H1 (cell line): ENCODE measurements at regions not wholly inside any gene's neighbourhood (a gene's known extent, or its start where the extent isn't known, plus 50 kb on each side); places are given as distances from the start of the nearest gene placed in this dataset.

Experiments
- CTCF ChIA-PET: fragments of 300-600 bp; sonication (Branson Sonifier 250); formaldehyde crosslinking; loops from one replicate; lab custom pipeline; 2021; ENCODE audit not compliant: partially characterized antibody; lab: Charles Lee
- POLR2A ChIA-PET: fragments of 300-600 bp; sonication (Branson Sonifier 250); formaldehyde crosslinking; loops from one replicate; lab custom pipeline; 2021; ENCODE audit warnings: inconsistent platforms; ENCODE audit not compliant: partially characterized antibody; lab: Charles Lee
- DNase-seq, 2 experiments: peaks; one replicate each; pipeline versions ENCODE4 v3.0.0 to v3.0.0-alpha.2; 2010 to 2022; ENCODE audit warnings: low spot score in 2 of 2, low read depth in 1 of 2, mixed read lengths in 1 of 2
- FAIRE-seq: peaks from 2 replicates; lab custom pipeline; 2011; peaks lifted over from hg19 to GRCh38; lab: Jason Lieb, UNC
- H2AFZ ChIP-seq: 2 replicates; pipeline ENCODE4 v1.8.1; 2012; ENCODE audit warnings: low read length, inconsistent platforms
- H2AK5ac ChIP-seq: 2 replicates; pipeline ENCODE4 v1.6.1; 2013; ENCODE audit warnings: low read depth, low read length
- H2BK120ac ChIP-seq: replicated peaks from 2 replicates; pipeline ENCODE3; 2013; ENCODE audit warnings: low read depth, low read length, inconsistent platforms
- H2BK12ac ChIP-seq: 2 replicates; pipeline ENCODE4 v1.6.1; 2013; ENCODE audit warnings: low read depth, low read length
- H2BK15ac ChIP-seq: 2 replicates; pipeline ENCODE4 v1.6.1; 2013; ENCODE audit warnings: low read length
- H2BK20ac ChIP-seq: 2 replicates; pipeline ENCODE4 v1.6.1; 2013; ENCODE audit warnings: low read length
- H2BK5ac ChIP-seq: 2 replicates; pipeline ENCODE4 v1.6.1; 2013; ENCODE audit warnings: low read depth, low read length
- H3K14ac ChIP-seq: 2 replicates; pipeline ENCODE4 v1.6.1; 2013; ENCODE audit warnings: inconsistent platforms; ENCODE audit not compliant: insufficient read length
- H3K18ac ChIP-seq: 2 replicates; pipeline ENCODE4 v1.6.1; 2013; ENCODE audit warnings: low read length; ENCODE audit errors: extremely low read depth
- H3K23ac ChIP-seq: 2 replicates; pipeline ENCODE4 v1.6.1; 2013; ENCODE audit warnings: inconsistent platforms; ENCODE audit not compliant: insufficient read length
- H3K23me2 ChIP-seq: 2 replicates; pipeline ENCODE4 v1.6.1; 2013; ENCODE audit warnings: low read depth, low read length
- H3K27ac ChIP-seq: 2 replicates; pipeline ENCODE4 v1.6.1; 2011; ENCODE audit warnings: low read depth, low read length, inconsistent platforms
- H3K27me3 ChIP-seq, 4 experiments: replicated peaks in 1 of 4; 1 replicate in 1 of 4; 2 replicates in 3 of 4; pipeline versions ENCODE4 v1.6.1 to v1.8.1; 2011 to 2013; ENCODE audit warnings: low read length in 3 of 4, mild to moderate bottlenecking in 3 of 4, inconsistent platforms in 2 of 4, mixed read lengths in 2 of 4, moderate library complexity in 1 of 4; ENCODE audit not compliant: control insufficient read depth in 3 of 4, insufficient read depth in 3 of 4; ENCODE audit errors: extremely low read depth in 1 of 4
- H3K36me3 ChIP-seq, 4 experiments: 2 replicates each; pipeline versions ENCODE4 v1.6.1 to v1.8.1; 2011 to 2013; ENCODE audit warnings: mild to moderate bottlenecking in 4 of 4, low read length in 3 of 4, moderate library complexity in 2 of 4, control low read depth in 1 of 4, inconsistent platforms in 1 of 4; ENCODE audit not compliant: insufficient read depth in 4 of 4, control insufficient read depth in 2 of 4
- H3K4ac ChIP-seq: replicated peaks from 2 replicates; pipeline ENCODE3; 2013; ENCODE audit warnings: low read length, low read depth, mixed read lengths, inconsistent platforms; ENCODE audit not compliant: insufficient read length
- H3K4me1 ChIP-seq, 4 experiments: replicated peaks in 1 of 4; 1 replicate in 1 of 4; 2 replicates in 3 of 4; pipeline versions ENCODE4 v1.6.1 to v1.8.1; 2011 to 2013; ENCODE audit warnings: low read length in 3 of 4, inconsistent platforms in 2 of 4, mixed read lengths in 1 of 4; ENCODE audit not compliant: insufficient read depth in 4 of 4, control insufficient read depth in 3 of 4
- H3K4me2 ChIP-seq, 2 experiments: 2 replicates each; pipeline versions ENCODE4 v1.6.1 to v1.8.1; 2011 to 2013; ENCODE audit warnings: low read depth in 2 of 2, low read length in 2 of 2, control low read depth in 1 of 2, inconsistent platforms in 1 of 2, mild to moderate bottlenecking in 1 of 2; ENCODE audit not compliant: insufficient read depth in 1 of 2
- H3K4me3 ChIP-seq, 4 experiments: fragments of 200-600, 300-600 bp in 1 of 4; sonication (generic), shearing (Covaris generic), sonication (Bioruptor Twin) in 1 of 4; 2 replicates each; pipeline versions ENCODE4 v1.5.1 to v1.8.1; 2011 to 2016; ENCODE audit warnings: low read length in 4 of 4, low read depth in 3 of 4, control low read depth in 2 of 4, inconsistent platforms in 2 of 4, mild to moderate bottlenecking in 2 of 4, mixed read lengths in 1 of 4, moderate library complexity in 1 of 4; ENCODE audit not compliant: insufficient read depth in 2 of 4; ENCODE audit errors: extremely low read depth in 1 of 4
- H3K56ac ChIP-seq: replicated peaks from 2 replicates; pipeline ENCODE3; 2013; ENCODE audit warnings: low read depth, mild to moderate bottlenecking, mixed read lengths, low read length, inconsistent platforms; ENCODE audit not compliant: insufficient read length
- H3K79me1 ChIP-seq: 2 replicates; pipeline ENCODE4 v1.6.1; 2013; ENCODE audit warnings: low read depth, low read length, control low read depth
- H3K79me2 ChIP-seq, 2 experiments: 2 replicates each; pipeline versions ENCODE4 v1.6.1 to v1.8.1; 2012 to 2013; ENCODE audit warnings: low read length in 2 of 2, mild to moderate bottlenecking in 2 of 2, inconsistent platforms in 1 of 2; ENCODE audit not compliant: insufficient read depth in 2 of 2, control insufficient read depth in 1 of 2
- H3K9ac ChIP-seq, 4 experiments: replicated peaks in 1 of 4; 1 replicate in 1 of 4; 2 replicates in 3 of 4; pipeline versions ENCODE4 v1.6.1 to v1.8.1; 2011 to 2013; ENCODE audit warnings: low read depth in 3 of 4, low read length in 3 of 4, control low read depth in 2 of 4, mild to moderate bottlenecking in 2 of 4, moderate library complexity in 2 of 4, inconsistent platforms in 1 of 4; ENCODE audit errors: extremely low read depth in 1 of 4
- H3K9me3 ChIP-seq, 2 experiments: 2 replicates each; pipeline versions ENCODE4 v1.6.1 to v1.8.1; 2012 to 2013; ENCODE audit warnings: mild to moderate bottlenecking in 2 of 2, moderate library complexity in 2 of 2, control low read depth in 1 of 2, inconsistent platforms in 1 of 2, low read depth in 1 of 2, low read length in 1 of 2, mixed read lengths in 1 of 2; ENCODE audit not compliant: insufficient read depth in 2 of 2
- H4K20me1 ChIP-seq, 2 experiments: replicated peaks in 1 of 2; 2 replicates each; pipeline versions ENCODE3 to v1.8.1; 2011 to 2013; ENCODE audit warnings: inconsistent platforms in 2 of 2, low read length in 2 of 2, mild to moderate bottlenecking in 1 of 2; ENCODE audit not compliant: insufficient read depth in 2 of 2, control insufficient read depth in 1 of 2
- H4K5ac ChIP-seq: 2 replicates; pipeline ENCODE4 v1.6.1; 2013; ENCODE audit warnings: low read length, low read depth, mixed read lengths, inconsistent platforms; ENCODE audit not compliant: insufficient read length
- H4K8ac ChIP-seq: 2 replicates; pipeline ENCODE4 v1.8.0; 2013; ENCODE audit warnings: mild to moderate bottlenecking, moderate library complexity, low read length, inconsistent platforms; ENCODE audit not compliant: insufficient read depth; ENCODE audit errors: extremely low read depth
- H4K91ac ChIP-seq: replicated peaks from 2 replicates; pipeline ENCODE3; 2013; ENCODE audit warnings: low read length, mixed read lengths, inconsistent platforms; ENCODE audit not compliant: insufficient read length
- CREB1 ChIP-seq: IDR thresholded peaks from 2 replicates; pipeline ENCODE4 v1.6.1; 2012; ENCODE audit warnings: inconsistent platforms
- EGR1 ChIP-seq: IDR thresholded peaks from 2 replicates; pipeline ENCODE4 v1.6.1; 2011; ENCODE audit warnings: low read depth, low read length, borderline replicate concordance
- RBBP5 ChIP-seq: IDR thresholded peaks from 2 replicates; pipeline ENCODE4 v1.7.1; 2012; ENCODE audit warnings: low read depth, mild to moderate bottlenecking, inconsistent platforms, low read length, moderate library complexity, borderline replicate concordance
- SIN3A ChIP-seq, 2 experiments: IDR thresholded peaks in 1 of 2; conservative IDR thresholded peaks in 1 of 2; 2 replicates each; pipeline ENCODE4 v1.6.1; 2011 to 2012; ENCODE audit warnings: low read length in 2 of 2, improper control_type of control experiment in 1 of 2, low read depth in 1 of 2, mild to moderate bottlenecking in 1 of 2
- SP4 ChIP-seq: IDR thresholded peaks from 2 replicates; pipeline ENCODE4 v1.6.1; 2012; ENCODE audit warnings: low read length, inconsistent platforms
- WGBS, 2 experiments: shearing (Covaris generic) in 1 of 2; methylation state at CpG; one replicate each; pipeline versions ENCODE4 v1.1.6 to v1.1.7; 2013 to 2015; ENCODE audit warnings: low lambda C conversion rate in 2 of 2, mixed read lengths in 2 of 2, inconsistent platforms in 1 of 2, low coverage in 1 of 2, missing lambda C conversion rate in 1 of 2; ENCODE audit not compliant: insufficient replicate concordance in 2 of 2, insufficient coverage in 1 of 2, insufficient read length in 1 of 2; ENCODE audit errors: extremely low coverage in 1 of 2, missing lambda C conversion rate in 1 of 2; 5-methylcytosine and 5-hydroxymethylcytosine counted together

GRCh38 chr3:156615592-156616173, 58.7 kb upstream of the TIPARP start:
- H3K4ac ChIP-seq: no peak overlapping the region
- no peaks in the 10 kb centered on the region; a peak in 1 of 7 replicates for H3K4me1 ChIP-seq
- no peak overlapping the region for H3K18ac ChIP-seq
- no peak overlapping the region for H2BK15ac ChIP-seq
- POLR2A ChIA-PET: interaction anchor here (1.7 to 2.1 kb wide), 2 partner anchors 10 to 61 kb away, joined by 4 to 6 read pairs; partner anchors contain the start of gene SSR3
- no peak overlapping the region for H4K91ac ChIP-seq
- H2BK120ac ChIP-seq: no peak overlapping the region
- no peaks in the 10 kb centered on the region for H3K79me1 ChIP-seq
- H3K23me2 ChIP-seq: no peaks in the 10 kb centered on the region
- 89% methylated on average over 1 of the region's 1 CpG; no CpG with 5 or more reads in 1 of the 2 experiments for WGBS, 2 experiments
- CTCF ChIA-PET: interaction anchor here (1.0 to 4.0 kb wide), 3 partner anchors 10 to 31 kb away, joined by 3 to 19 read pairs (median 3); no protein-coding TSS in a partner anchor
- no peak overlapping the region for H2AK5ac ChIP-seq
- H3K14ac ChIP-seq: no peak overlapping the region
- no peak overlapping the region for H2BK12ac ChIP-seq
- H3K79me2 ChIP-seq: no peaks in the 10 kb centered on the region
- H3K9ac ChIP-seq: no peak overlapping the region
- H3K4me2 ChIP-seq: no peak overlapping the region
- no peaks in the 10 kb centered on the region for H3K36me3 ChIP-seq
- no peaks in the 10 kb centered on the region for H3K27me3 ChIP-seq
- no peaks in the 10 kb centered on the region for H4K20me1 ChIP-seq
- no peak overlapping the region for H2BK20ac ChIP-seq
- no peaks in the 10 kb centered on the region; a peak in 1 of 4 replicates for H3K9me3 ChIP-seq
- H4K8ac ChIP-seq: no peak overlapping the region
- H3K4me3 ChIP-seq: no peak overlapping the region
- H3K23ac ChIP-seq: no peak overlapping the region
- peak overlapping the region; percentile 51; the same call in 1 of the 2 replicates for H2AFZ ChIP-seq
- FAIRE-seq (no peak), DNase-seq (no peak)
- H3K27ac ChIP-seq: no peak overlapping the region
- no peak overlapping the region for H3K56ac ChIP-seq
- H4K5ac ChIP-seq: no peak overlapping the region
- no peak overlapping the region for H2BK5ac ChIP-seq
- TF ChIP-seq SIN3A (conservative IDR thresholded peaks at IDR 0.05 in 1 of 2, IDR thresholded peaks at IDR 0.05 in 1 of 2; ENCODE audit: low read depth in 1 of 2, low read length in 2 of 2) (no peak), RBBP5 (no peak), SP4 (no peak), EGR1 (no peak), CREB1 (no peak)
